Karpas-422 (cell line): ENCODE measurements at regions not wholly inside any gene's neighbourhood (a gene's known extent, or its start where the extent isn't known, plus 50 kb on each side); places are given as distances from the start of the nearest gene placed in this dataset.
"Not testable (repeated sequence)": the region's sequence is repeated elsewhere in the genome, so short reads cannot be mapped to it uniquely, and the experiment has no call there.

ENCODE experiments used
- DNase-seq: peaks from one replicate; pipeline ENCODE4 v3.0.0-alpha.2; 2015
- H2AFZ ChIP-seq: fragments of 200-600 bp; sonication (generic); 2 replicates; pipeline ENCODE4 v1.6.1; 2014; ENCODE audit warnings: antibody characterized with exemption, low read length, mixed read lengths
- H3K27ac ChIP-seq: fragments of 200-600 bp; sonication (generic); 2 replicates; pipeline ENCODE4 v1.5.1; 2014; ENCODE audit warnings: mild to moderate bottlenecking, low read length, moderate library complexity
- H3K27me3 ChIP-seq: fragments of 200-600 bp; sonication (generic); 2 replicates; pipeline ENCODE4 v1.6.1; 2014; ENCODE audit warnings: low read length, mixed read lengths
- H3K36me3 ChIP-seq: fragments of 200-600 bp; sonication (generic); 2 replicates; pipeline ENCODE4 v1.6.1; 2014; ENCODE audit warnings: low read length, mixed read lengths; ENCODE audit not compliant: insufficient read depth
- H3K4me1 ChIP-seq: fragments of 200-600 bp; sonication (generic); 2 replicates; pipeline ENCODE4 v1.6.1; 2014; ENCODE audit warnings: mild to moderate bottlenecking, low read length, mixed read lengths
- H3K4me2 ChIP-seq: fragments of 200-600 bp; sonication (generic); 2 replicates; pipeline ENCODE4 v1.6.1; 2014; ENCODE audit warnings: low read length, low read depth, mild to moderate bottlenecking; ENCODE audit not compliant: poor library complexity, severe bottlenecking
- H3K4me3 ChIP-seq: fragments of 200-600 bp; sonication (generic); 2 replicates; pipeline ENCODE4 v1.5.1; 2014; ENCODE audit warnings: mild to moderate bottlenecking, antibody characterized with exemption, low read length, mixed read lengths
- H3K79me2 ChIP-seq: fragments of 200-600 bp; sonication (generic); 2 replicates; pipeline ENCODE4 v1.6.1; 2014; ENCODE audit warnings: mild to moderate bottlenecking, low read length, mixed read lengths
- H3K9ac ChIP-seq: fragments of 200-600 bp; sonication (generic); 2 replicates; pipeline ENCODE4 v1.6.0; 2014; ENCODE audit warnings: low read length
- H3K9me2 ChIP-seq: fragments of 200-600 bp; sonication (generic), shearing (Covaris generic); replicated peaks from 2 replicates; pipeline ENCODE4 v1.6.0; 2014; ENCODE audit warnings: mild to moderate bottlenecking, low read length, moderate library complexity; ENCODE audit not compliant: insufficient read depth
- H3K9me3 ChIP-seq: fragments of 300-700, 200-600 bp; sonication (generic); 2 replicates; pipeline ENCODE4 v1.6.1; 2014; ENCODE audit warnings: low read length, mixed read lengths
- H4K20me1 ChIP-seq: fragments of 200-600 bp; sonication (generic); 2 replicates; pipeline ENCODE4 v1.6.1; 2014; ENCODE audit warnings: mild to moderate bottlenecking, antibody characterized with exemption, low read length, low read depth; ENCODE audit not compliant: insufficient read depth

GRCh38 chr6:6950373-6951145 lies 157.2 kb upstream of the RREB1 start:
- no peaks in the 10 kb centered on the region for H3K79me2 ChIP-seq
- DNase-seq = no peak
- H3K4me3 ChIP-seq = no peak overlapping the region

GRCh38 chr6:6951355-6951754 lies 156.4 kb upstream of the RREB1 start:
- Histone ChIP-seq H3K4me2 (no peak overlapping the region), H3K9me3 (no peaks in the 10 kb centered on the region), H2AFZ (no peak overlapping the region), H3K9me2 (no peaks in the 10 kb centered on the region), H3K27me3 (no peaks in the 10 kb centered on the region), H3K79me2 (no peaks in the 10 kb centered on the region), H3K9ac (no peak overlapping the region), H3K27ac (no peak overlapping the region), H3K4me1 (no peaks in the 10 kb centered on the region), H3K36me3 (no peaks in the 10 kb centered on the region), H4K20me1 (no peaks in the 10 kb centered on the region), H3K4me3 (no peak overlapping the region)
- DNase-seq = no peak

More at GRCh38 chr6:6950373-6951145, 157.2 kb upstream of the RREB1 start:
- no peak overlapping the region for H3K27ac ChIP-seq
- no peaks in the 10 kb centered on the region for H3K9me2 ChIP-seq
- H3K9ac ChIP-seq = no peak overlapping the region
- H2AFZ ChIP-seq = no peak overlapping the region
- no peaks in the 10 kb centered on the region for H3K36me3 ChIP-seq
- H4K20me1 ChIP-seq = no peaks in the 10 kb centered on the region
- no peaks in the 10 kb centered on the region for H3K4me1 ChIP-seq
- no peaks in the 10 kb centered on the region for H3K9me3 ChIP-seq
- H3K27me3 ChIP-seq = no peaks in the 10 kb centered on the region
- H3K4me2 ChIP-seq = no peak overlapping the region

- H3K27ac ChIP-seq = no peak overlapping the region
- H3K9me2 ChIP-seq = no peaks in the 10 kb centered on the region
- H3K79me2 ChIP-seq = no peaks in the 10 kb centered on the region
These were observed 155.3 kb upstream of the RREB1 start for GRCh38 chr6:6952484-6952883.

GRCh38 chr6:6952927-6953326 lies 154.8 kb upstream of the RREB1 start:
- H3K4me1 ChIP-seq, H3K9me2 ChIP-seq, H3K27ac ChIP-seq, DNase-seq, H3K4me3 ChIP-seq, H4K20me1 ChIP-seq, H3K9me3 ChIP-seq, H3K36me3 ChIP-seq, H2AFZ ChIP-seq, H3K79me2 ChIP-seq, H3K27me3 ChIP-seq, H3K4me2 ChIP-seq, H3K9ac ChIP-seq: not testable (repeated sequence)

More at GRCh38 chr6:6952484-6952883, 155.3 kb upstream of the RREB1 start:
- no peaks in the 10 kb centered on the region for H3K9me3 ChIP-seq
- H3K4me1 ChIP-seq = no peaks in the 10 kb centered on the region
- no peaks in the 10 kb centered on the region for H4K20me1 ChIP-seq
- no peak overlapping the region for H2AFZ ChIP-seq
- no peak overlapping the region for H3K9ac ChIP-seq
- no peaks in the 10 kb centered on the region for H3K27me3 ChIP-seq
- no peak overlapping the region for H3K4me3 ChIP-seq
- no peaks in the 10 kb centered on the region for H3K36me3 ChIP-seq
- DNase-seq = no peak
- H3K4me2 ChIP-seq = no peak overlapping the region

- H3K4me3 ChIP-seq = no peak overlapping the region
- H3K4me2 ChIP-seq = no peak overlapping the region
- H3K27ac ChIP-seq = no peak overlapping the region
- H3K9ac ChIP-seq = no peak overlapping the region
- no peak for DNase-seq
- H3K27me3 ChIP-seq = no peaks in the 10 kb centered on the region
- no peaks in the 10 kb centered on the region for H3K9me3 ChIP-seq
- no peaks in the 10 kb centered on the region for H3K9me2 ChIP-seq
- no peaks in the 10 kb centered on the region for H3K4me1 ChIP-seq
- H2AFZ ChIP-seq = no peak overlapping the region
- no peaks in the 10 kb centered on the region for H4K20me1 ChIP-seq
- H3K79me2 ChIP-seq = no peaks in the 10 kb centered on the region
- H3K36me3 ChIP-seq = no peaks in the 10 kb centered on the region
These were observed 147.1 kb upstream of the RREB1 start for GRCh38 chr6:6960571-6961251.

GRCh38 chr6:6962086-6962485 lies 145.7 kb upstream of the RREB1 start:
- Histone ChIP-seq H3K4me1 (no peaks in the 10 kb centered on the region), H2AFZ (no peak overlapping the region), H3K9me3 (no peaks in the 10 kb centered on the region), H4K20me1 (no peaks in the 10 kb centered on the region), H3K27ac (no peak overlapping the region), H3K4me3 (no peak overlapping the region), H3K79me2 (no peaks in the 10 kb centered on the region), H3K9me2 (no peaks in the 10 kb centered on the region), H3K36me3 (no peaks in the 10 kb centered on the region), H3K4me2 (no peak overlapping the region), H3K27me3 (no peaks in the 10 kb centered on the region), H3K9ac (no peak overlapping the region)
- DNase-seq = no peak

- no peak overlapping the region for H2AFZ ChIP-seq
- H3K9me2 ChIP-seq = no peaks in the 10 kb centered on the region
- no peak for DNase-seq
- H3K9me3 ChIP-seq = no peaks in the 10 kb centered on the region
- H3K4me3 ChIP-seq = no peak overlapping the region
- no peaks in the 10 kb centered on the region for H3K79me2 ChIP-seq
- H3K27ac ChIP-seq = no peak overlapping the region
- H3K36me3 ChIP-seq = no peaks in the 10 kb centered on the region
- H4K20me1 ChIP-seq = no peaks in the 10 kb centered on the region
- no peak overlapping the region for H3K4me2 ChIP-seq
- no peaks in the 10 kb centered on the region for H3K4me1 ChIP-seq
- no peak overlapping the region for H3K9ac ChIP-seq
- no peaks in the 10 kb centered on the region for H3K27me3 ChIP-seq
These were observed 145.1 kb upstream of the RREB1 start for GRCh38 chr6:6962699-6963098.

GRCh38 chr6:6963390-6963789 lies 144.4 kb upstream of the RREB1 start:
- DNase-seq, H4K20me1 ChIP-seq, H3K9me3 ChIP-seq, H3K36me3 ChIP-seq, H3K27me3 ChIP-seq, H3K27ac ChIP-seq, H3K79me2 ChIP-seq, H3K9ac ChIP-seq, H3K4me1 ChIP-seq, H3K9me2 ChIP-seq, H2AFZ ChIP-seq, H3K4me3 ChIP-seq, H3K4me2 ChIP-seq: not testable (repeated sequence)
